HG03460 (cell line): ENCODE measurements at regions not wholly inside any gene's neighbourhood (a gene's known extent, or its start where the extent isn't known, plus 50 kb on each side); places are given as distances from the start of the nearest gene placed in this dataset.

Experiments
- ATAC-seq: cut with Tn5 transposase; IDR thresholded peaks from one replicate; pipeline ENCODE4 v1.9.1; 2021; ENCODE audit not compliant: unreplicated experiment

- no peak for ATAC-seq
Measured at GRCh38 chr1:67559222-67559700, 125.7 kb upstream of the GADD45A start.

- ATAC-seq, result no peak
Measured at GRCh38 chr1:67560580-67561255, 124.3 kb upstream of the GADD45A start.

- ATAC-seq, result peak; percentile 88
Measured at GRCh38 chr1:67561704-67562113, 123.3 kb upstream of the GADD45A start.

- ATAC-seq, result no peak
Measured at GRCh38 chr1:67563684-67564083, 121.3 kb upstream of the GADD45A start.

- ATAC-seq, result no peak
Measured at GRCh38 chr1:67564193-67564592, 120.8 kb upstream of the GADD45A start.

GRCh38 chr1:67566803-67567377, 118.1 kb upstream of the GADD45A start:
- no peak for ATAC-seq

GRCh38 chr1:67570486-67571143, 114.4 kb upstream of the GADD45A start:
- no peak for ATAC-seq

GRCh38 chr1:67571406-67571805, 113.6 kb upstream of the GADD45A start:
- ATAC-seq, result no peak

- no peak for ATAC-seq
Measured at GRCh38 chr1:67571901-67572593, 113.0 kb upstream of the GADD45A start.

- ATAC-seq, result no peak
Measured at GRCh38 chr1:67572594-67573221, 112.3 kb upstream of the GADD45A start.

- ATAC-seq, result no peak
Measured at GRCh38 chr1:67573311-67573872, 111.6 kb upstream of the GADD45A start.

GRCh38 chr1:67574221-67574620, 110.8 kb upstream of the GADD45A start:
- ATAC-seq, result no peak

- ATAC-seq, result no peak
Measured at GRCh38 chr1:67575861-67576260, 109.1 kb upstream of the GADD45A start.

- no peak for ATAC-seq
Measured at GRCh38 chr1:67576474-67576873, 108.5 kb upstream of the GADD45A start.

- no peak for ATAC-seq
Measured at GRCh38 chr1:67577646-67578045, 107.4 kb upstream of the GADD45A start.

- no peak for ATAC-seq
Measured at GRCh38 chr1:67578397-67579020, 106.5 kb upstream of the GADD45A start.

GRCh38 chr1:67579623-67580394, 105.2 kb upstream of the GADD45A start:
- no peak for ATAC-seq

GRCh38 chr1:67580691-67581403, 104.2 kb upstream of the GADD45A start:
- no peak for ATAC-seq
